ENCODE measurements at regions not wholly inside any gene's neighbourhood (a gene's known extent, or its start where the extent isn't known, plus 50 kb on each side); places are given as distances from the start of the nearest gene placed in this dataset.
"Not testable (repeated sequence)": the region's sequence is repeated elsewhere in the genome, so short reads cannot be mapped to it uniquely, and the experiment has no call there.

DNA sequence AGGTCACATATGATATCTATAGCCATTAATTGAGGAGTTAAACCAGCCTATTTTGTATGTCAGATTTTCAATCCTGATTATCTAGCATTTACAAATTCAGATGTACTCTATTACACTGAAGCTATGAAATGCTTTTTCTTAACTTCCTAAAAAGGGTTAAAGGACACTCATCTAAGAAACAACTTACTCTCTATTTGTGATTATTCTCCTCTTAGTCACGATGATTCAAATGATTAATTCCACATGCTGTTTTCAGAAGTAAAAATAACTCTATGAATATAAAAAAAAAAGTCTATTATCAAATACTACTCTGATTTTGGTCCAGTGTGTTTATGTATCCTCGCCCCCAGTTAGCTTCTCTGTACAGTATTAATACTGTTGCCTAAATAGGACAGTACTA, 1199.9 kb downstream of the GATA3 start:
- no peak for DNase-seq

DNA sequence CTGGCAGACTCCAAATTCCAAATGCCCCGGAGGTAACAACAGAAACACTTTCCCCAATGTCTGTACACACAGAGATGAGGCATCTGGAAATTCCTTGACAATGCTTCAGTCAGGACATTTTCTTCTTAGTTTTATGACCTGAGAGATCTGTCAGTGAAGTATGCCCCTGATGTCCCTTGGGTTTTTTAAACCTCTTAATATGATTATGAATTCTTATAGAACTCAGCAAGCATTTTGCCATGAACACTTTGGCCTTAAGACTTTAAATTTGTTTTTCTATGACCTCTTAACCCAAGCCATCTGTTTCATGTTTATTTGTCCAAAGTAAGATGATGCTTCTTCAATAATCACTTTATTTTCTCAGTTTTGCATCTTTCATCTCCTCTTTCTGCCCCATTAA, 1206.2 kb downstream of the GATA3 start:
- DNase-seq, result no peak

DNA sequence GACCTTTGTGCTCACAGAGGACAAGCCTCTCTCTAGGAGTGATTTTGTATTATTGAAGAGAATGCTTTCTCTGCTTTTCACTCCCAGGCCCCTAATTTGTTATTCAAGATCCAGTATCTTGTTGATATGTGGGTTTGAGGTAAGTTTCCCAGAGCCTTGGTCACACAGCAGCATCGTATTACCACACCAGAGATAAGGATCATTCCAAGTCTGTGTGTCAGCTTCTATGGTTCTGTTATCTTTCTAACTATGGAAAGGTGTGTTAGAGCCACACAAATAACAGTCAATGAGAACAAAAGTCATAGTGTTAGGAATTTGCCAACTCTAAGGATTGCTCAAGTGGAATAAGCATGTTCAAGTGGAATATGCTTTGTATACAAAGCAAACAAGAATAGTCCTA, 1208.3 kb downstream of the GATA3 start:
- DNase-seq, result no peak

DNA sequence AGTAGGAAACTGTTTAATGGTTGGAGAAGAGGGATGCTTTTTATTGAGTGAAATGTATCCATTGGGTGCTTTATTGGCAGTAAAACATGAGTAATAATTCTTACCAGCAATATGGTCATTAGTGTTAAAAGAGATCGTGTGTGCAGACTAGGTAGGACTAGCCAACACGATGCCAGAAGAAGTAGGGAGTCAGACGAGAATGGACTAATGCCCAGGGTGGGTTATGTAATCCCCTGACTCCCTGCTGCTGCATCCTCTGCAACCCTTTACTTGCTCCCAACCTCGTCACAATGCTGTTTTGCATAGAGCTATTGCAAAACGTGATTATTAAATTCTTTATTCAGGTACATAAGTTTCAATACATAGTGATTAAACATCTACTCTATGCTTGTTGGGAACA, 1213.7 kb downstream of the GATA3 start:
- DNase-seq, result no peak

DNA sequence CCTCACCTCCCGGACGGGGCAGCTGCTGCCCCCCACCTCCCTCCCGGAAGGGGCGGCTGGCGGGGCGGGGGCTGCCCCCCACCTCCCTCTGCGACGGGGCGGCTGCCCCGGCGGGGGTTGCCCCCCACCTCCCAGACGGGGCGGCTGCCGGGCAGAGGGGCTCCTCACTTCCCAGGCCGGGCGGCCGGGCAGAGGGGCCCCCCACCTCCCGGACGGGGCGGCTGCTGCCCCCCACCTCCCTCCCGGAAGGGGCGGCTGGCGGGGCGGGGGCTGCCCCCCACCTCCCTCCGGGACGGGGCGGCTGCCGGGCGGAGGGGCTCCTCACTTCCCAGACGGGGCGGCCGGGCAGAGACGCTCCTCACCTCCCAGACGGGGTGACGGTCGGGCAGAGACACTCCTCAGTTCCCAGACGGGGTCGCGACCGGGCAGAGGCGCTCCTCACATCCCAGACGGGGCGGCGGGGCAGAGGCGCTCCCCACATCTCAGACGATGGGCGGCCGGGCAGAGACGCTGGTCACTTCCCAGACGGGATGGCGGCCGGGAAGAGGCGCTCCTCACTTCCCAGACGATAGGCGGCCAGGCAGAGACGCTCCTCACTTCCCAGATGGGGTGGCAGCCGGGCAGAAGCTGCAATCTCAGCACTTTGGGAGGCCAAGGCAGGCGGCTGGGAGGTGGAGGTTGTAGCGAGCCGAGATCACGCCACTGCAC, 1218.8 kb downstream of the GATA3 start:
- DNase-seq, result not testable (repeated sequence)

DNA sequence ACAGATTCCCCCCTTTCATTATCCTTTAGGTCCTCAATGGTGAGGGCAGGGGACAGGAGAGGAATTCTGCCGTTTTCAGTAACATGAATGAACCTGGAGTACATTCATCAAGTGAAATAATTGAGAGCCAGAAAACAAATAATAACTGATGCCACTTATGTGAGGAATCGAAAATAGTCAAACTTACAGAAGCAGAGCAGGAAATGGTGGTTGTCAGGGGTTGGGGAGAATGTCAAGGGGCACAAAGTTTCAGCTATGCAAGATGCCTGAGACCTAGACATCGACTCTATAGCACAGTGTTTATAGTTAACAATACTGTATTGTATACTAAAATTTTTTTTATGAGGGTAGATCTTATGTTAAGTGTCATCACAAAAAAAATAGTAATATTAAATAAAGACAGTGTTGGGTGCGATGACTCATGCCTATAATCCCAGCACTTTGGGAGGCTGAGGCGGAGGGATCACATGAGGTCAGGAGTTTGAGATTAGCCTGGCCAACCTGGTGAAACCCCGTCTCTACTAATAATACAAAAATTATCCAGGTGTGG, 1219.8 kb downstream of the GATA3 start:
- DNase-seq, result no peak

DNA sequence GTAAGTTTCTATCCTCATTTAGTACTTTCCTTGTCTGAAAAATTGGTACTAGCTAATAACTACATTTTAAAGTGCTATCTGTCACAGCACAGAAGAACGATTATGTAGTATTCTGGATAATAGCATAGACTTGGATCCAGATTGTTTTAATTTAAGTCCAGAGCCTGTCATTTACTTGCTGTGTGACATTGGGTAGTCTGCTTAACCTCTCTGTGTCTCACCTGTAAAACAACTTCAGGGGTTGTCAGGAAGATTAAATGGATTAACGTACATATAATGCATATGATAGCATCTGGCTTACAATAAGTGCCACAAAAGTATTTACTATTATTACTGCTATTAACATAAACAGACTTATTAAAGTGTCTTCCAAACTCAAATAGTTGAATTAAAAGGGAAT, 1221.4 kb downstream of the GATA3 start:
- DNase-seq, result no peak

DNA sequence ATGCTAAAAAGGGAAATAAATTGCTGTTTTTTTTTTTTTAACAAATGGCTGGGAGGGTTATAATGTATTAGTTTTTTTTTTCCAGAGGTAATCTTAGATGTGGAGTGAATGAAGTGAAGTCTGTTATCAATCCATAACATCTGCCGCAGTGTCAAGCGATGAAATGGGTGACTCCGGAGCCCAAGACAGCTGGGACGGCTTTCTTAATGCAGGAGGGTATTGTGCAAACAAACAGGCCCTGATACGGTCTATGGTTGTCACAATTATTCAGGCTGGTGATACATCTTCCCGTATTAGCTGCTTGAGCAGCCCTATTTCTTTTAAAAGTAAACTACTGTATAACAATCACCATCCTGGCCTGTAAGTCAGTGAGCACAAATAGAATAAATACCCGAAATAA, 1231.2 kb downstream of the GATA3 start:
- no peak for DNase-seq

DNA sequence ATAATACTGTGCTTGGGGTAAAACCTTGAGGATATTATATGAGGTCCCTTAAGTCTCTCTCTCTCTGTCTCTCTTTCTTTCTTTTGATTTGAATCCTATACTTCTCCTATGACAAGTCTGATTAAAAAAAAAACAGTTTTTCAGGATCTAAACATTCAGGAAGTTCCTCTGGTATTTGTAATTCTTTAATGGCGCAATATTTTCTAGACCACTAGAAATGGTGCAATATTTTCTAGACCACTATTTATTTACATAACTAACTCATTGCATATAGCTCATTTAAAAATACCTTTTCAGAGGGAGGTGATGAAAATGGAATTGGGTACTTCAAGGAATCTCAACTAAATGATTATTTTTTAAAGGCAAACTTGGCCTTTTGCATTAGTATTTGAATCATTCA, 1235.3 kb downstream of the GATA3 start:
- DNase-seq, result no peak

DNA sequence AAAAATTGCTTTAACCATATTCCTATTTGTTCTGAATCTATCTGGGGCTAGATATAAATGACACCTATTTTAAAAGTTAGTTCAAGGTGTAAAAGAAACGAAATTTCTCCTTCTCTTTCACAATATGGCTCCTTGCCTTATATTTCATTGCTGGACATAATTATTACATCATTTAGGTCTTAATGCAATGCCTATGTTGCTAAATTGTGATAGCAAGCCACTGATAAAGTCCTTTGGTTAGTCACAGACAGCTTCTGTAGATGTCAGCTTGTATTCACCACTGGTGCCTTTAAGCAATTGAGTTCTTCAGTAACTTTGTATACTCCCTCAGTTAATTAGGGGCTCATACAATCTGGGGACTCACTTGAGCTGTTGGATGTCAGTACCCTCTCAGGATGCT, 1236.6 kb downstream of the GATA3 start:
- DNase-seq, result no peak

DNA sequence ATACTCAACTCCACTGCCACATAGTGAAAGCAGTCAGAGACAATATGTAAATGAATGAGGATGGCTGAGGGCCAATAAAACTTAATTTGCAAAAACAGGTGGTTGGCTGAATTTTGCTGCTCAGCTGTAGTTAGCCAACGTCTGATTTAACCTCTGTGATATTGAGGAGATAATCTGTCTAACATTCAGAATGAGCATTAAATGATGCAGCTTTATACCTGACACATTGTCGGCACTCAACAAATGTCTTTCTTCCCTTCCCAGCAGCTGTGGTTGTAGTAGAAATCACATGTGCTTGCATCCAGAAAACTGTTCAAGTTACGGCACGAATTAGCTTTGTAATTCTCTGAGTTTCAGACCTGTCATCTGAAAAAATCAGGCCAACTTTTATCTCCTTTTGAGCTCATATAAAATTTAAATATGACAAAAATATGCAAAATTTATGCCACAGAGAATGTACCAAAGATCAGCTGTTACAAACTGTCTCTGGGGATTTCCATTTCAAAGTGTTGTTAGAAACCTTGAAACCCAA, 1239.7 kb downstream of the GATA3 start:
- no peak for DNase-seq

DNA sequence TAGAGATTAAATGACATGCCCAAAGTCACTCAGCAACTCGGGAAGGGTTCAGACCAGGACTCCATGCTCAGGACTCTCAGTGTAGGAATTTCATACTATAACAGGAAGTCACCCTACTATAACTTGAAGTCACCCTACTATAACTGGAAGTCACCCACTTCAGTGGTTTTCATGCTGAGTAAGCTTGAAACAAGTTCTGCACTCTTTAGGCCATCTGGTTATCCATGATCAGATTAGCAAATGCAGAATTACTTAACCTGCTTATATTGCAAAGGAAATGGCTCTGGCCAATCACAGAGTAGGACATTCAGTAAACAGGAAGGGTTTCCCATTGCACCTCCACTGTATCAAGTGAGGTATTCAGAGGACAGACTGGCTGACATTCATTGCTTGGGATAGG, 1240.4 kb downstream of the GATA3 start:
- DNase-seq, result no peak

DNA sequence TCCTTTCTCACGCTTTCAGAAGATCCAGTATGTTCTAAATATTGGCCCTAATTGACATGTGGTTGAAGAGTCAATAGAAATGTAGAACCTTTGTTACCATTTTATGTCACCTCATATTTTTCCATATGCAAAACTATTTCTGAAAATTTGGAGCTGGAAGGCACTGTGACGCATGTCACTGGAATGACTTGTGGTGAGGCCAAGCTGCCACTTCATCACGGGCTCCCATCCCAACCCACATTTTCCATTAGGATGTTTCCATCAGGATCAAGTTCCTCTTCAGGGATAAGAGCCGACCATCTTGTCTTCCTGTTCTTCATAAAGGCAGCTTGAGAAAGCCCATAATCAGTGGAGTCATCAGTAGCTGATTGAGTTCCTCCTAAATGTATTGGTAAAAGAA, 1241.7 kb downstream of the GATA3 start:
- DNase-seq, result no peak

DNA sequence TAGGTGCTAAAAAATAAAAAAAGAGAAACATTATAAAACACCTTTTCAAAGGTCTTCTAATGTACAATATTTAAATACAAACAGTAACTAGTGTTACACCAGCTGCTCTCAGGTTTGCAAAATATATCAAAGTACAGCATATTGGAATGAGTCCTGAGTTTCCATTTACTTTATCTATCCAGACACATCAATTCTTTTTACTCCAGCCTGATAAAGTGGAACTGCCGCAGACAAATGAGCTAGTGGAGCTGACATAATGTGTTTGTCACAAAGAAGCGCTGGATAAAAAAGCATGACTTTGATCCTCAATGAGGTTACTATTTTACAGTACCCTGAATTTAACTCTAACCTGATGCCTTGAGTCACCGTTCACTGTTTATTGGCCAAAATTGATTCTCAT, 1243.1 kb downstream of the GATA3 start:
- no peak for DNase-seq

DNA sequence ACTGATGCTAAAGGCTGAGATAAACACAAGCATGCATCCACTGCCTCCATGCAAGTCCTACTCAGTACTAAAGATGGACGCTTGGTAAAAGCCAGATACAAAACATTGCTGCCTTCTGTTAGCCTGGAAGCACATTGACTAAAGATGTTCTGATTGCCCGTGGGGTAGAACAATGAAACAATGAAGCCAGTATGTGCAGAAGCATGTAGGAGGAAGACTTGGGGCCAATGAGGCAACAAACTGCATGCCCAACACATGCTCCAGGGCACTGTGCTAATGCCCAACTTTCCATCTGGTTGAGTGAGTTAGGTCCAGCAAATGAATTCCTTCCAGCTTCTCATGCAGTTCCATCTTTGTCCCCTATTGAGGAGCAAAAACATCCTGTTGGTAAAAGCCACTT, 1245.5 kb downstream of the GATA3 start:
- DNase-seq, result no peak

DNA sequence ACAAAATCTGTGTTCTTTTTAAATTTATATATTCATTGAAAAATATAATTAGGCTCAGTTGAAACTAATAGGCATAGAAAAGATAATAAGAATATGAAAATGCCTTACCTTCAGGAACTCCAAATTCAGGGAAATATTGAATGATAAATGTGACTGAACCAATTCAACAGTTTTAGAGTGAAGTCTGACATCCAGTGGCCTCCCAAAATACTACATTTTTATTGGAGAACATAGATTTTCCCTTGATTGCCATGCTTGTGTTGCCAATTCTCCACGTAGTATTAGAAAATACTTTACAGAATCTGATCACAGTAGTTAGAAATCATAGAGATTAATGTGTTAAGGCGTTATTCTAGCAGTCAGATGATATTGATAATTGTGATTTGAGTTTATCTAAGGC, 1246.7 kb downstream of the GATA3 start:
- DNase-seq, result no peak

DNA sequence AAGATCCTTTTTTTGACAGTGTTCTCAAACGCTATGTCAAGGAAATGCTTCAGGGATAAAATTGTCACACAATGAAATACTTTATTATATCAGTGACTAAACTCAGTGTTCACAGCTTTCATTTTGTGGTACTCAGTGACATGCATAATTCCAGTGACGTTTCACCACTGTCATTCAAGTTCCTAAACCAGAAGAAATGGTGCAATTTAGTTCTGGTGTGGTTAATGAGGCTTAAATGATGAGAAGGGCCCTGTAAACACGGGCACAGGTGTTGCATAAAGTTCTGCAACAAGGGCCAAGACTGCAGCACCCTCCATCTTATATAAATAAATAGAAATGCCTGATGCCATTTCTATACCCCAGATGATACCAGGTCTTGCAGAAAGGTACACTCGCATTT, 1247.1 kb downstream of the GATA3 start:
- DNase-seq, result no peak

DNA sequence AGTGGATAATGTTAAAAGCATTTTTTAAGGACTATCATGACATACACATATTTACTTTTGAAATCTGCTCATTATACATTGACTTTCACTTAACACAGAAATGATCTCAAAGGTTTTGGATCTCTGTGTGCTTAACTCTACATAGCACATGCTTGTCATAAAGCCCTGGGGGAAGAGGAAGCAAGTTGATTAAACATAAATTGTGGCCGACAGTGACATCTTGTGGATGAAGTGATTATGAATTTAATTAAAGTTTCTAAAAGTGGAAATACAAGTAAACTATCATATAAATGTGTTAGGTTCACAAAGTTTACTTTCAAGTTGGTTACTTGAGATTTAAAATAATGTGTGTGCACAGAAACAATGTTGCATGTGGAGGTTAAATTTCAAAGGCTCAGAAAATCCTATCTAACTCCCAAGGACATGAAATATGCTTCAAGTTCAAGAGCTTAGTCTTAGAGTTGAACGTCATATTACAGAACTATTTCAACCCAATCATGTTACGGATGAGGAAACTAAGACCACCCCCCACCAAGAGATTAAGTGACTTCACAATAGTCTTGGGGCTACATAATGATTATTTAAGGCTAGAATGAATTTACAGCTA, 1247.8 kb downstream of the GATA3 start:
- no peak for DNase-seq

DNA sequence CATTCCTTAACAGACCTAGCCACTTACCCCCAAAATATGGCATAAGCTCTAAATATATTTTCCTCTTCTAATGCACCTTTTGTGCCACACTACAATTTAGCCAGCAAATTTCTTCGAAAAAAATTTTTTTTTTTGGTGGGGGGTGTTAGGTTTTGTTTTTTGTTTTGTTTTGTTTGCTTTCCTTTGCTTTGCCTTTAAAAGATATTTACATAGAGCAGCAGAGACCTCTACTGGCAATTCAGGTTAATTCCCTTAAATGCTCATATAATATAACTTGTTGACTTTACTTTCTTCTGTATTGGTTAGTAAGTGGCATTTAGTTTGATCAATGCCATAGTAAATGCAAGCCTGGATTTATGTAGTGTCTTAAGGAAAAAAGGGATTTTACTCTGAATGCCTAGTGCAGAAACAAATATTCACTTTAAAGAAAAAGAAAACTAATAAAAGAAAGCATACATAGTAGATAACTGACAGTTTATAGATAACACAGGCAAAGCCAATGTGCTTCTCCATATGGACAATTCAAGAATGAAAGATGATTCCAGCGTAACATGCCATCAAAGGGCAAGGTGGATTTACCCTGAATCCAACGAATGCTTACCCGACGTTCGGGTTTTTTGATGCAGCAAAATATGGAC, 1250.6 kb downstream of the GATA3 start:
- DNase-seq, result no peak

DNA sequence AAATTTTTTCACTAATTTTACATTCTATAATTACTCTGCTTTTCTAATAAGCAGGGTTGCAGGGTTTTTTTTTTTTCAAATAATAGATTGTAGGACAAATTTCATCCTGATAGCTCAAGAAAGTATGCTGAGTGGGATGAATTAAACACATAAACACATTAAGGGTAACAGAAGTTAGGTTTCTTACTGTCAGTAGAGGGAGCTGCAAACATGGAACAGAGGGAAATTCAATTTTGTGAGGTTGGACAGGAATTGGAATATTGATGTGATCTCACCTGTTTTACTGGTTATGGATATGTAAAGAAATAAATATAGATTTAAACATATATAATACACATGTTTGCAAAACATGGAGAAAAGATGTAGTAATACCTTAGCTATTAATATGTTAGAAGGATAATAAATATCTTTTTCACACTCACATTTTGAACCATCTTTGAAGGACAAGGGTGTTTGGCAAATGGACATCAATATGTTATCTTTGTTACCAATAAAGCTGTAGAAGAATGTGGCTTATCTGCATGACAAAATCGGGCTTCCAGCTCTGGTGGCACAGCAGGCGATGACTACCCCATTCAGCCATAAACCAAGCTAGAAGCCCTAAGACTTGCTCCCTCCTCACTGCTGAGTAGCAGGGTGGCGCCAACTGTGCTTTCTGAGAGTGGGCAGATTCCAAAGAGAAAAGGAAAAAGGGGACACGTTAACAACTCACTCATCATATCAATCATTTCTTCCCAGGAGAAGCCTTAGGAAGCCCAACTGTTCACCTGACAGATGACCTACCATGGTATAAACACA, 1257.4 kb downstream of the GATA3 start:
- no peak for DNase-seq

DNA sequence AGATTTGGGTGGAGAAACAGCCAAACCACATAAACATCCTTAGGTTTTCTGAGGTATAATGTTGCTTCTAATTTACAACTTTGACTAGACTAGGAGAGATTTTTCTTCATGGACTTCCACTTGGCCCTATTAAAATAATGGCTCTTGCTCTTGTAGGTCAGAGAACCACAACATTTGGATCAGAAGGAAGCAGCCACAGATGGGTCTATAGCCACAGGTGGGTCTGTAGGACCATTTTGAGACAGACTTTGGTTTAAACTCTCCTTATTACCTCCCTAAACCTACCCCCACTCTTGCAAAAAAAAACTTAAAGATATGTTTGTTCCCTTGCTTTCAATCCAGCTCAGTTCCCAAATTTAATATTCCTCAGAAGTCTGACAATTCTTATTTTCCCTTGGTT, 1260.8 kb downstream of the GATA3 start:
- DNase-seq, result no peak

DNA sequence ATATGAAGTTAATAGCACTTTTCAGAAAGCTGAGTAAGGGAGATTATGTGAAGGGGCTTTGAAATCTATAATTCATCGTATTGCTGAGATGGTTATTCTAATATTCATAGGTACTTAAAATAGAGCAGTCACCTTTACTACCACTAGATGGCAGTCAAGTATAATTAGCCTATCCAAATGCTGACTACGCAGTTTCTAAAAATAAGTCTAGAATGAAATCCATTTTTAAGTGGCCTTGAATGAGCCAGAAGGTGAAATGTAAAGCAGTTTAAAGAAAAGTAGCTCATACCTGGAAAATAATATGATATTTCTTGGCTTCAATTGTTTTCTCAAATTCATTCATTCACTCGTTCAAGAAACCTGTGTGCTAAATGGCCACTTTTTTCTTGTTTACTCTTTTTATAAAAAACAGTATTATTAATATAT, 1277.1 kb downstream of the GATA3 start:
- no peak for DNase-seq

DNA sequence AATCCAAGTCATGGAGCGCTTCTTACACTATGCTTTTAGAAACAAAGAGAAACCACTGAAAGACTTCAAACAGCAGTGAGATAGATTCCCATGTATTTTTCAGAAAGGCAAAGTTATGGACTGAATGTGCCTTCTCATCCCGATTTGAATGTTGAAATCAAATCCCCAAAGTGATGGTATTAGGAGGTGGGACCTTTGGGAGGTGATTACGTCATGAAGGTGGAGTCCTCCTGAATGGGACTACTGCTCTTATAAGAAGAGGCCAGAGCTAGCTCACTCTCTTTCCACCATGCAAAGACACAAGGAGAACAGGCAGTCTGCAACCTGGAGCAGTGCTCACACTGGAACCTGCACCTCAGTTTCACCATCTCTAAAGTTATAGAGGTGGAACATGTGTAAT, 1279.8 kb downstream of the GATA3 start:
- DNase-seq, result no peak
